HCT116 (cell line): ENCODE measurements at regions not wholly inside any gene's neighbourhood (a gene's known extent, or its start where the extent isn't known, plus 50 kb on each side); places are given as distances from the start of the nearest gene placed in this dataset.

Experiments
- ATAC-seq: fragments of 200-7000 bp; cut with Tn5 transposase; 2 replicates; pipeline ENCODE4 v1.9.1; 2020; ENCODE audit warnings: mild to moderate bottlenecking, moderate library complexity
- BruUV-seq: library from RNA; stranded (reverse); fragments of 400-500 nt; replicated peaks from 2 replicates; lab custom pipeline; 2021; lab: Mats Ljungman, UMichigan
- CTCF ChIA-PET: fragments of 300-600 bp; sonication (Branson Sonifier 250); formaldehyde crosslinking; loops from one replicate; lab custom pipeline; 2021; ENCODE audit warnings: antibody characterized with exemption; lab: Charles Lee
- POLR2A ChIA-PET: fragments of 300-600, 350-600 bp; sonication (Branson Sonifier 250); formaldehyde crosslinking; loops from one replicate; lab custom pipeline; 2021; ENCODE audit warnings: antibody characterized with exemption; lab: Charles Lee
- RAD21 ChIA-PET, 2 experiments: fragments of 300-600 bp; sonication (Branson Sonifier 250); formaldehyde crosslinking; loops; one replicate each; lab custom pipeline; 2023; ENCODE audit warnings: low total read pairs in 2 of 2; ENCODE audit not compliant: uncharacterized antibody in 2 of 2, unreplicated experiment in 2 of 2, low non-redundant PET in 1 of 2; lab: Charles Lee
- DNase-seq: peaks from one replicate; pipeline ENCODE4 v3.0.0-alpha.2; 2010; ENCODE audit warnings: low read depth, low spot score
- H2AFZ ChIP-seq: fragments of 200-600 bp; shearing (Covaris generic), sonication (generic); 2 replicates; pipeline ENCODE4 v1.6.1; 2017; ENCODE audit warnings: low read depth, mixed run types, mixed read lengths, antibody characterized with exemption, low read length; ENCODE audit not compliant: poor library complexity, severe bottlenecking
- H3K27ac ChIP-seq: 2 replicates; pipeline ENCODE4 v1.5.1; 2012; ENCODE audit warnings: low read depth, low read length
- H3K27me3 ChIP-seq: fragments of 200-600 bp; sonication (generic); 2 replicates; pipeline ENCODE4 v1.6.1; 2016; ENCODE audit warnings: mixed run types, low read length, mixed read lengths; ENCODE audit not compliant: insufficient read depth
- H3K36me3 ChIP-seq, 2 experiments: fragments of 200-500 bp in 1 of 2; fragments of 200-600 bp in 1 of 2; sonication (Bioruptor generic) in 1 of 2; sonication (generic) in 1 of 2; 2 replicates each; pipeline versions ENCODE4 v1.5.1 to v1.6.1; 2014 to 2016; ENCODE audit warnings: low read length in 2 of 2, inconsistent platforms in 1 of 2, mixed read lengths in 1 of 2, mixed run types in 1 of 2; ENCODE audit not compliant: insufficient read depth in 2 of 2, control insufficient read depth in 1 of 2
- H3K4me1 ChIP-seq, 2 experiments: fragments of 200-600 bp in 1 of 2; sonication (generic) in 1 of 2; 2 replicates each; pipeline versions ENCODE4 v1.5.1 to v1.6.1; 2012 to 2017; ENCODE audit warnings: low read length in 2 of 2, inconsistent platforms in 1 of 2, mild to moderate bottlenecking in 1 of 2, mixed read lengths in 1 of 2, mixed run types in 1 of 2, moderate library complexity in 1 of 2; ENCODE audit not compliant: insufficient read depth in 2 of 2, control insufficient read depth in 1 of 2
- H3K4me2 ChIP-seq: fragments of 200-600 bp; sonication (generic); 2 replicates; pipeline ENCODE4 v1.6.1; 2017; ENCODE audit warnings: mixed run types, low read length, mixed read lengths
- H3K4me3 ChIP-seq, 2 experiments: fragments of 200-600 bp in 1 of 2; sonication (generic) in 1 of 2; replicated peaks in 1 of 2; 2 replicates each; pipeline ENCODE4 v1.5.1; 2011 to 2016; ENCODE audit warnings: low read length in 2 of 2, control low read depth in 1 of 2, low read depth in 1 of 2, mild to moderate bottlenecking in 1 of 2, mixed read lengths in 1 of 2, mixed run types in 1 of 2
- H3K79me2 ChIP-seq: fragments of 200-600 bp; sonication (generic); 2 replicates; pipeline ENCODE4 v1.6.1; 2017; ENCODE audit warnings: mild to moderate bottlenecking, mixed run types, low read length, moderate library complexity, mixed read lengths; ENCODE audit not compliant: insufficient read depth
- H3K9ac ChIP-seq: fragments of 200-600 bp; sonication (generic); 2 replicates; pipeline ENCODE4 v1.6.1; 2016; ENCODE audit warnings: low read length, mixed read lengths
- H3K9me2 ChIP-seq: fragments of 200-600 bp; sonication (generic), shearing (Covaris generic); 2 replicates; pipeline ENCODE4 v1.6.1; 2017; ENCODE audit warnings: mixed run types, mild to moderate bottlenecking, moderate library complexity; ENCODE audit not compliant: insufficient read depth
- H3K9me3 ChIP-seq, 2 experiments: fragments of 200-500 bp in 1 of 2; fragments of 200-600 bp in 1 of 2; sonication (Bioruptor generic) in 1 of 2; sonication (generic) in 1 of 2; 2 replicates each; pipeline ENCODE4 v1.6.1; 2014 to 2017; ENCODE audit warnings: low read length in 2 of 2, mixed read lengths in 2 of 2, inconsistent platforms in 1 of 2, low read depth in 1 of 2, mild to moderate bottlenecking in 1 of 2, mixed run types in 1 of 2, moderate library complexity in 1 of 2; ENCODE audit not compliant: control insufficient read depth in 1 of 2, insufficient read depth in 1 of 2
- H4K20me1 ChIP-seq: fragments of 200-600 bp; sonication (generic), shearing (Covaris generic); 2 replicates; pipeline ENCODE4 v1.6.1; 2017; ENCODE audit warnings: mixed run types, mild to moderate bottlenecking, moderate library complexity; ENCODE audit not compliant: insufficient read depth
- ATF3 ChIP-seq: IDR thresholded peaks from 2 replicates; pipeline ENCODE4 v1.6.1; 2012
- CBX3 ChIP-seq: IDR thresholded peaks from 2 replicates; pipeline ENCODE4 v1.6.1; 2012; ENCODE audit warnings: low read depth
- CEBPB ChIP-seq: IDR thresholded peaks from 2 replicates; pipeline ENCODE4 v1.6.1; 2012; ENCODE audit warnings: low read depth
- CTCF ChIP-seq, 3 experiments: fragments of 200-600 bp in 1 of 3; sonication (generic) in 1 of 3; IDR thresholded peaks in 2 of 3; conservative IDR thresholded peaks in 1 of 3; 2 replicates each; pipeline ENCODE4 v1.5.1; 2012 to 2017; ENCODE audit warnings: low read depth in 2 of 3, low read length in 2 of 3, antibody characterized with exemption in 1 of 3, borderline replicate concordance in 1 of 3, control low read depth in 1 of 3, mild to moderate bottlenecking in 1 of 3, mixed read lengths in 1 of 3, mixed run types in 1 of 3, moderate library complexity in 1 of 3; ENCODE audit not compliant: insufficient read depth in 1 of 3
- EGR1 ChIP-seq: IDR thresholded peaks from 2 replicates; pipeline ENCODE4 v1.6.1; 2012; ENCODE audit warnings: low read depth
- ELF1 ChIP-seq: IDR thresholded peaks from 2 replicates; pipeline ENCODE4 v1.6.1; 2012; ENCODE audit warnings: low read depth, borderline replicate concordance
- EZH2 ChIP-seq: fragments of 200-600 bp; sonication (generic); IDR thresholded peaks from 2 replicates; pipeline ENCODE4 v1.6.1; 2017; ENCODE audit warnings: antibody characterized with exemption, mixed run types
- EZH2phosphoT487 ChIP-seq: fragments of 200-600 bp; IDR thresholded peaks from 2 replicates; pipeline ENCODE4 v1.6.1; 2018; ENCODE audit warnings: antibody characterized with exemption, borderline replicate concordance
- JUND ChIP-seq: IDR thresholded peaks from 2 replicates; pipeline ENCODE4 v1.6.1; 2012
- POLR2A ChIP-seq: IDR thresholded peaks from 2 replicates; pipeline ENCODE4 v1.7.0; 2011; ENCODE audit warnings: borderline replicate concordance; ENCODE audit not compliant: insufficient read depth, insufficient read length; ENCODE audit errors: extremely low read depth
- SIN3A ChIP-seq: IDR thresholded peaks from 2 replicates; pipeline ENCODE4 v1.6.1; 2012; ENCODE audit warnings: low read depth
- SP1 ChIP-seq: IDR thresholded peaks from 2 replicates; pipeline ENCODE4 v1.6.1; 2012; ENCODE audit warnings: low read depth
- SRF ChIP-seq: IDR thresholded peaks from 2 replicates; pipeline ENCODE4 v1.6.1; 2012; ENCODE audit warnings: low read depth
- TCF7L2 ChIP-seq: IDR thresholded peaks from 2 replicates; pipeline ENCODE4 v1.7.0; 2011; ENCODE audit warnings: borderline replicate concordance, inconsistent platforms; ENCODE audit not compliant: insufficient read depth, insufficient read length; ENCODE audit errors: extremely low read depth
- ZFX ChIP-seq: fragments of 450-650 bp; IDR thresholded peaks from 2 replicates; pipeline ENCODE4 v1.6.1; 2017
- ZNF274 ChIP-seq: fragments of 200-500 bp; sonication (Bioruptor generic); IDR thresholded peaks from 2 replicates; pipeline ENCODE4 v1.6.1; 2014; ENCODE audit warnings: mild to moderate bottlenecking, low read depth, low read length, inconsistent platforms
- intact Hi-C: fragments of 100-400 bp; cut with micrococcal nuclease; formaldehyde crosslinking; loops from 2 replicates; pipeline ENCODE4 v1.10.0; 2022
- TF ChIP-seq, protein P1 (sequence below): IDR thresholded peaks from 2 replicates; pipeline ENCODE4 v1.6.1; 2012
- TF ChIP-seq, protein P2 (sequence below): IDR thresholded peaks from 2 replicates; pipeline ENCODE4 v1.6.1; 2011; ENCODE audit warnings: mild to moderate bottlenecking, low read length, moderate library complexity; ENCODE audit not compliant: insufficient replicate concordance; ENCODE audit errors: extremely low read depth

DNA sequence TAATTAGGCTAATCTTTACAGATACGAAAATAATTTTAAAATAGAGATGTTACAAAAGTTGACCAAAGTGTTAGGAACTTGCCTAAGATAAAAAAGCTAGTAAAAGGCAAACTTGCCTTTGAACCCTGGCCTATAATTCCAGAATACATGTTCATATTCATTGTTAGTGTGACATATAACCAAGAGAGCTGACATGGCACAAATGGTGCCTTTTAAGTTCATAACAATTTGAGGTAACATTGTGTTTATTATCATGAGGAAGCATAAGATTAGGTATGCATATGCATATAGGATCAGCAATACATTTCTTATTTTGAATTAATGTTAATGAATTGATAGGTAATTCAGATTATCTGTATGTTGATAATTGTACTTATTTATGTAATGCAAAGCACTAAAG, 1537.9 kb upstream of the PRR20A start:
- Histone ChIP-seq H3K9me3 (peaks cover 4 to 10% of the 10 kb centered on the region in 2 experiments; a peak in 3 of 4 replicates), H3K27ac (no peak overlapping the region), H3K4me2 (no peak overlapping the region), H2AFZ (no peak overlapping the region), H3K9me2 (no peaks in the 10 kb centered on the region), H3K36me3 (no peaks in the 10 kb centered on the region), H3K4me1 (no peaks in the 10 kb centered on the region), H3K4me3 (no peak overlapping the region), H3K9ac (no peak overlapping the region), H3K27me3 (no peaks in the 10 kb centered on the region), H4K20me1 (no peaks in the 10 kb centered on the region), H3K79me2 (no peaks in the 10 kb centered on the region)
- RAD21 ChIA-PET = no interaction called here
- POLR2A ChIA-PET = no interaction called here
- DNase-seq (no peak), ATAC-seq (no peak)
- CTCF ChIA-PET = no interaction called here
- no peak for TF ChIP-seq SRF
- no peak for TF ChIP-seq CTCF (IDR thresholded peaks at IDR 0.05 in 2 of 3, conservative IDR thresholded peaks at IDR 0.05 in 1 of 3; ENCODE audit: borderline replicate concordance in 1 of 3, insufficient read depth in 1 of 3, low read depth in 2 of 3, low read length in 2 of 3)
- TF ChIP-seq TCF7L2 = no peak
- TF ChIP-seq ZFX = no peak
- TF ChIP-seq JUND = no peak
- TF ChIP-seq, protein P1, sequence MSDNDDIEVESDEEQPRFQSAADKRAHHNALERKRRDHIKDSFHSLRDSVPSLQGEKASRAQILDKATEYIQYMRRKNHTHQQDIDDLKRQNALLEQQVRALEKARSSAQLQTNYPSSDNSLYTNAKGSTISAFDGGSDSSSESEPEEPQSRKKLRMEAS = no peak
- no peak for TF ChIP-seq POLR2A
- TF ChIP-seq CBX3 = no peak
- no peak for TF ChIP-seq EZH2
- no peak for TF ChIP-seq EGR1
- TF ChIP-seq ATF3 = no peak
- no peak for TF ChIP-seq ELF1
- TF ChIP-seq ZNF274 = no peak
- no peak for TF ChIP-seq SP1
- no peak for TF ChIP-seq SIN3A
- no peak for TF ChIP-seq CEBPB
- TF ChIP-seq EZH2phosphoT487 = no peak
- TF ChIP-seq, protein P2, sequence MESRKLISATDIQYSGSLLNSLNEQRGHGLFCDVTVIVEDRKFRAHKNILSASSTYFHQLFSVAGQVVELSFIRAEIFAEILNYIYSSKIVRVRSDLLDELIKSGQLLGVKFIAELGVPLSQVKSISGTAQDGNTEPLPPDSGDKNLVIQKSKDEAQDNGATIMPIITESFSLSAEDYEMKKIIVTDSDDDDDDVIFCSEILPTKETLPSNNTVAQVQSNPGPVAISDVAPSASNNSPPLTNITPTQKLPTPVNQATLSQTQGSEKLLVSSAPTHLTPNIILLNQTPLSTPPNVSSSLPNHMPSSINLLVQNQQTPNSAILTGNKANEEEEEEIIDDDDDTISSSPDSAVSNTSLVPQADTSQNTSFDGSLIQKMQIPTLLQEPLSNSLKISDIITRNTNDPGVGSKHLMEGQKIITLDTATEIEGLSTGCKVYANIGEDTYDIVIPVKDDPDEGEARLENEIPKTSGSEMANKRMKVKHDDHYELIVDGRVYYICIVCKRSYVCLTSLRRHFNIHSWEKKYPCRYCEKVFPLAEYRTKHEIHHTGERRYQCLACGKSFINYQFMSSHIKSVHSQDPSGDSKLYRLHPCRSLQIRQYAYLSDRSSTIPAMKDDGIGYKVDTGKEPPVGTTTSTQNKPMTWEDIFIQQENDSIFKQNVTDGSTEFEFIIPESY = no peak
- intact Hi-C loops = no loop called here
- no TSS peak for BruUV-seq
